ENCODE measurements at regions not wholly inside any gene's neighbourhood (a gene's known extent, or its start where the extent isn't known, plus 50 kb on each side); places are given as distances from the start of the nearest gene placed in this dataset.
"Not testable (repeated sequence)": the region's sequence is repeated elsewhere in the genome, so short reads cannot be mapped to it uniquely, and the experiment has no call there.

DNA sequence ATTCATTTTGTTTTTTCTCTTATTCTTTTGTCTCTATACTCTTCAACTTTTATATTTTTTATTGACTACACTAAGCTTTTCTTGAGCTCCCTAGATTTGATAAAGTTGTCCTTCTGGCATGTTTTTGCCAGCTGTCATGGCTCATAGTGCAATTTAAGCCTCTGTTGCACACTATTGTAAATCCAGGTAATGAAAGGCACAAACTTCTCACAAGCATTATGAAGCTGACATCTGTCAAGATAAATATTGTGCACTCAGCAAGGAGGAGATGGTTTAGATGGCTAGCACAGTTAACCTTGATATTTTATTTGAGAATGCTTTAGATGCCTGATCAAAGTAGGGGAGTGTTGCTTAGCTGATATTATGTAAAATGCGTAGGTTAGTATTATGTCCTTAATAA, 1280.9 kb downstream of the NSUN3 start:
- POLR2A ChIA-PET, result no interaction called here
- CTCF ChIA-PET, result interaction anchor here (0.8 kb wide), 1 partner anchor 9 kb away, joined by 3 read pairs; no protein-coding TSS in a partner anchor
- TF ChIP-seq NFRKB (IDR thresholded peaks at IDR 0.05), result no peak
- no peak for TF ChIP-seq HDGF (IDR thresholded peaks at IDR 0.05; ENCODE audit: borderline replicate concordance)
- no peak for TF ChIP-seq LEF1 (IDR thresholded peaks at IDR 0.05; ENCODE audit: borderline replicate concordance)
- no peak for TF ChIP-seq ARNT (IDR thresholded peaks at IDR 0.05)
- no peak for TF ChIP-seq SP1 (IDR thresholded peaks at IDR 0.05)
- no peak for TF ChIP-seq L3MBTL2 (conservative IDR thresholded peaks at IDR 0.05)
- no peak for TF ChIP-seq FOXA1 (IDR thresholded peaks at IDR 0.05)
- no peak for TF ChIP-seq BHLHE40 (IDR thresholded peaks at IDR 0.05; ENCODE audit: borderline replicate concordance)
- no peak for TF ChIP-seq CTBP1 (IDR thresholded peaks at IDR 0.05; ENCODE audit: borderline replicate concordance)
- no peak for TF ChIP-seq FOXM1 (IDR thresholded peaks at IDR 0.05; ENCODE audit: borderline replicate concordance)
- no peak for TF ChIP-seq SUZ12 (IDR thresholded peaks at IDR 0.05)
- no peak for TF ChIP-seq ZNF384 (IDR thresholded peaks at IDR 0.05)
- no peak for TF ChIP-seq ELF4 (IDR thresholded peaks at IDR 0.05)
- TF ChIP-seq, protein P1, sequence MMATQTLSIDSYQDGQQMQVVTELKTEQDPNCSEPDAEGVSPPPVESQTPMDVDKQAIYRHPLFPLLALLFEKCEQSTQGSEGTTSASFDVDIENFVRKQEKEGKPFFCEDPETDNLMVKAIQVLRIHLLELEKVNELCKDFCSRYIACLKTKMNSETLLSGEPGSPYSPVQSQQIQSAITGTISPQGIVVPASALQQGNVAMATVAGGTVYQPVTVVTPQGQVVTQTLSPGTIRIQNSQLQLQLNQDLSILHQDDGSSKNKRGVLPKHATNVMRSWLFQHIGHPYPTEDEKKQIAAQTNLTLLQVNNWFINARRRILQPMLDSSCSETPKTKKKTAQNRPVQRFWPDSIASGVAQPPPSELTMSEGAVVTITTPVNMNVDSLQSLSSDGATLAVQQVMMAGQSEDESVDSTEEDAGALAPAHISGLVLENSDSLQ (IDR thresholded peaks at IDR 0.05), result no peak
- DNase-seq (ENCODE audit: extremely low spot score), result no peak

DNA sequence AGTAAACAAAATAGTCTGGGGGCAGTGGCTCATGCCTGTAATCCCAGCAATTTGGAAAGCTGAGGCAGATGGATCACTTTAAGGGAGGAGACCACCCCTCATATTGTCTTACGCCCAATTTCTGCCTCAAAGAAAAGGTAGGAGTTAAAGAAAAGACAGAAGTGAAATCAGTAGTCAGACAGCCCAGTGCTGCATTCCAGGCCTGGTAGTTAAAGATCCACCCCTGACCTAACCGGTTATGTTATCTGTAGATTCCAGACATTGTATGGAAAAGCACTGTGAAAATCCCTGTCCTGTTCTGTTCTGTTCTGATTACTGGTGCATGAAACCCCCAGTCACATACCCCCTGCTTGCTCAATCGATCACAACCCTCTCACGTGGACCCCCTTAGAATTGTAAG, 1285.1 kb downstream of the NSUN3 start:
- DNase-seq (ENCODE audit: extremely low spot score); CTCF ChIA-PET; POLR2A ChIA-PET: not testable (repeated sequence)

DNA sequence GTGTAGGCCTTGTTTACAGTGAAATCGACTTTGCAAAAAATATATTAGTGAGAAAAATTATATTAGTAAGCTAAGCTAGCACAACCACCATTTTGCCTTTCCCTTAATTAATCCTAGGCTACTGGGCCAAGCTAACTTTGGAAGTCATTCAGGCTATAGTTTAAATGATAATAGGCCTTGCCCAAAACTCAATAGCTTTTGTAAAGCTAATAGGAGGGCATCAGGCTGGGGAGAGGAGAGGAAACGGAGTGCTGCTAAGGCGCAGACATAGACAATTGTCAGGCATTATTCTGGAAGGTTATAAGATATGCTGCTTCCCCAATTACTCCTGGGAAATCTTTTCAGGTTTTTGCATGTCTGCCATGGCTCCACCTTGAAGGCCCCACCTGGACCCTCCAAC, 1286.0 kb downstream of the NSUN3 start:
- DNase-seq (ENCODE audit: extremely low spot score), result no peak
- ChIA-PET POLR2A (no interaction called here), CTCF (no interaction called here)
- TF ChIP-seq SUZ12 (IDR thresholded peaks at IDR 0.05) (no peak), LEF1 (IDR thresholded peaks at IDR 0.05; ENCODE audit: borderline replicate concordance) (no peak), ARNT (IDR thresholded peaks at IDR 0.05) (no peak), FOXA1 (IDR thresholded peaks at IDR 0.05) (no peak), FOXM1 (IDR thresholded peaks at IDR 0.05; ENCODE audit: borderline replicate concordance) (no peak), NFRKB (IDR thresholded peaks at IDR 0.05) (no peak), BHLHE40 (IDR thresholded peaks at IDR 0.05; ENCODE audit: borderline replicate concordance) (no peak), ZNF384 (IDR thresholded peaks at IDR 0.05) (no peak), SP1 (IDR thresholded peaks at IDR 0.05) (no peak), L3MBTL2 (conservative IDR thresholded peaks at IDR 0.05) (no peak), HDGF (IDR thresholded peaks at IDR 0.05; ENCODE audit: borderline replicate concordance) (no peak), TARDBP (IDR thresholded peaks at IDR 0.05) (no peak), ELF4 (IDR thresholded peaks at IDR 0.05) (no peak), FOXK2 (IDR thresholded peaks at IDR 0.05) (no peak), CTBP1 (IDR thresholded peaks at IDR 0.05; ENCODE audit: borderline replicate concordance) (no peak)
- TF ChIP-seq, protein P1 (IDR thresholded peaks at IDR 0.05), result no peak

DNA sequence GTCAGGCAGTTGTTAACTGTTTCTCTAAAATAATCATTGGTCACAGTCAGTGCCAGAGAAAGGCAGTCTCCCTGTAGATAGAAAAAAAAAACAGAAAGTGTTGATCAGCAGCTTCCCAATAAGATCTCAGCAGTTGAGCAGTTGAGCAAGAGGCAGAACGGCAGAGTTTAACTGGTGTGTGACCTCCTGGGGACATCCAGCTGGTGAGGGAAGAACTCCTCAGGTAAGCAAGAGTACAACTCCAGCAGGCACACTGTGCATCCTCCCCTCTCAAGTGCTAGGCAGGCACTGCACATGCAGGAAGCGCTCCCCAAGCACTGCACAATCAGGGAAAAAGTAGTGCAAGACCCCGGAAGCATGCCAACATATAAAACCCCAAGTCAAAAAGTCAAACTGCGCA, 1287.2 kb downstream of the NSUN3 start:
- no peak for DNase-seq (ENCODE audit: extremely low spot score)
- TF ChIP-seq FOXA1 (IDR thresholded peaks at IDR 0.05), result no peak
- TF ChIP-seq NFRKB (IDR thresholded peaks at IDR 0.05), result no peak
- no peak for TF ChIP-seq L3MBTL2 (conservative IDR thresholded peaks at IDR 0.05)
- TF ChIP-seq ELF4 (IDR thresholded peaks at IDR 0.05), result no peak
- TF ChIP-seq TARDBP (IDR thresholded peaks at IDR 0.05), result no peak
- TF ChIP-seq LEF1 (IDR thresholded peaks at IDR 0.05; ENCODE audit: borderline replicate concordance), result no peak
- TF ChIP-seq FOXK2 (IDR thresholded peaks at IDR 0.05), result no peak
- TF ChIP-seq, protein P1 (IDR thresholded peaks at IDR 0.05), result no peak
- no peak for TF ChIP-seq HDGF (IDR thresholded peaks at IDR 0.05; ENCODE audit: borderline replicate concordance)
- no peak for TF ChIP-seq FOXM1 (IDR thresholded peaks at IDR 0.05; ENCODE audit: borderline replicate concordance)
- TF ChIP-seq BHLHE40 (IDR thresholded peaks at IDR 0.05; ENCODE audit: borderline replicate concordance), result no peak
- no peak for TF ChIP-seq CTBP1 (IDR thresholded peaks at IDR 0.05; ENCODE audit: borderline replicate concordance)
- TF ChIP-seq ARNT (IDR thresholded peaks at IDR 0.05), result no peak
- no peak for TF ChIP-seq SUZ12 (IDR thresholded peaks at IDR 0.05)
- CTCF ChIA-PET, result no interaction called here
- POLR2A ChIA-PET, result no interaction called here

DNA sequence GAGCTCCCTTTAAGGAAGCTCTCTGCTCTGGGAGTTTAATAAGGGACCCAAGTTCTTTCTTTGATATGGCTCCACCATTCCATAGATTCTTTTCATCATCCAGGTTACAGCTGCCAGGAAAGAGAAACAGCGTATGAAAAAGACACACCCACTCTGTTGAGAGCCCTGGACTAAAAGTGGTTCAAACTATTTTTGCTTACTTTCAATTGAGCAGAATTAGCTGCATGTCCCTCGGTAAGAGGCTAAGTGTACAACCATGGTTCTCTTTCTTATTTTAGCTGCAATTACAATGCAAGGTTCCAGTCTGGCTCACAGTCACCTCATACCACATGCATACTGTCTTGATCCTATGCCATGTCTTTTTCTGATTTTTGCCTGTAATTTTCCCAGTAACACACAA, 1288.3 kb downstream of the NSUN3 start:
- ChIA-PET CTCF (no interaction called here), POLR2A (no interaction called here)
- no peak for TF ChIP-seq NFRKB (IDR thresholded peaks at IDR 0.05)
- no peak for TF ChIP-seq SP1 (IDR thresholded peaks at IDR 0.05)
- TF ChIP-seq FOXK2 (IDR thresholded peaks at IDR 0.05), result no peak
- no peak for TF ChIP-seq CTBP1 (IDR thresholded peaks at IDR 0.05; ENCODE audit: borderline replicate concordance)
- TF ChIP-seq TARDBP (IDR thresholded peaks at IDR 0.05), result no peak
- no peak for TF ChIP-seq LEF1 (IDR thresholded peaks at IDR 0.05; ENCODE audit: borderline replicate concordance)
- TF ChIP-seq ZNF384 (IDR thresholded peaks at IDR 0.05), result no peak
- no peak for TF ChIP-seq FOXM1 (IDR thresholded peaks at IDR 0.05; ENCODE audit: borderline replicate concordance)
- TF ChIP-seq BHLHE40 (IDR thresholded peaks at IDR 0.05; ENCODE audit: borderline replicate concordance), result no peak
- no peak for TF ChIP-seq L3MBTL2 (conservative IDR thresholded peaks at IDR 0.05)
- TF ChIP-seq HDGF (IDR thresholded peaks at IDR 0.05; ENCODE audit: borderline replicate concordance), result no peak
- TF ChIP-seq ELF4 (IDR thresholded peaks at IDR 0.05), result no peak
- TF ChIP-seq, protein P1 (IDR thresholded peaks at IDR 0.05), result no peak
- no peak for TF ChIP-seq SUZ12 (IDR thresholded peaks at IDR 0.05)
- TF ChIP-seq ARNT (IDR thresholded peaks at IDR 0.05), result no peak
- no peak for TF ChIP-seq FOXA1 (IDR thresholded peaks at IDR 0.05)
- DNase-seq (ENCODE audit: extremely low spot score), result no peak

DNA sequence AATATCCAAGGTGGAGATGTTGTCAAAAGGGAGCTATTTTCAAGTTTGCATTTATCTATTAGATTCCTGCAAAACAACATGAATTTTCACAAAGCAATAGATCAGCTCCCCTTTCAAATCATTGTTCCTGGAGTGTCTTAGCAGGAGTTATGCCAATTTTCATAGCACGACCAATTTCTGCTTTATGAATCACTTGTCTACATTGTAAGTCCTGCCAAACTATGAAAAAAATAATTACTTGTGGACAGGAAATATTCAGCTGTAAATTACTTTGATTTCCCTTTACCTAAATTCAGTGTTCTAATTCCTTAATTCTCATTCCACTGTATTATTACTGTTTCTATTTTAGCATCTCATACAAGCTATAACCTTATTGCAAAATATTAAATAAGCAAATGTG, 1289.6 kb downstream of the NSUN3 start:
- CTCF ChIA-PET, result interaction anchor here (0.8 kb wide), 1 partner anchor 9 kb away, joined by 3 read pairs; no protein-coding TSS in a partner anchor
- DNase-seq (ENCODE audit: extremely low spot score), result no peak
- TF ChIP-seq, protein P1 (IDR thresholded peaks at IDR 0.05), result no peak
- TF ChIP-seq LEF1 (IDR thresholded peaks at IDR 0.05; ENCODE audit: borderline replicate concordance) (no peak), L3MBTL2 (conservative IDR thresholded peaks at IDR 0.05) (no peak), ELF4 (IDR thresholded peaks at IDR 0.05) (no peak), ZNF384 (IDR thresholded peaks at IDR 0.05) (no peak), SUZ12 (IDR thresholded peaks at IDR 0.05) (no peak), ARNT (IDR thresholded peaks at IDR 0.05) (no peak), SP1 (IDR thresholded peaks at IDR 0.05) (no peak), FOXA1 (IDR thresholded peaks at IDR 0.05) (no peak), TARDBP (IDR thresholded peaks at IDR 0.05) (no peak), BHLHE40 (IDR thresholded peaks at IDR 0.05; ENCODE audit: borderline replicate concordance) (no peak), FOXK2 (IDR thresholded peaks at IDR 0.05) (no peak), HDGF (IDR thresholded peaks at IDR 0.05; ENCODE audit: borderline replicate concordance) (no peak), CTBP1 (IDR thresholded peaks at IDR 0.05; ENCODE audit: borderline replicate concordance) (no peak)
- POLR2A ChIA-PET, result no interaction called here
